GM12873 (cell line): ENCODE measurements at regions not wholly inside any gene's neighbourhood (a gene's known extent, or its start where the extent isn't known, plus 50 kb on each side); places are given as distances from the start of the nearest gene placed in this dataset.

Source experiments
- TF ChIP-seq, protein P1 (sequence below): IDR thresholded peaks from 2 replicates; pipeline ENCODE4 v1.5.1; 2012; ENCODE audit warnings: low read depth, mild to moderate bottlenecking, moderate library complexity, low read length, control low read depth; ENCODE audit not compliant: insufficient read depth; ENCODE audit errors: missing control alignments

DNA sequence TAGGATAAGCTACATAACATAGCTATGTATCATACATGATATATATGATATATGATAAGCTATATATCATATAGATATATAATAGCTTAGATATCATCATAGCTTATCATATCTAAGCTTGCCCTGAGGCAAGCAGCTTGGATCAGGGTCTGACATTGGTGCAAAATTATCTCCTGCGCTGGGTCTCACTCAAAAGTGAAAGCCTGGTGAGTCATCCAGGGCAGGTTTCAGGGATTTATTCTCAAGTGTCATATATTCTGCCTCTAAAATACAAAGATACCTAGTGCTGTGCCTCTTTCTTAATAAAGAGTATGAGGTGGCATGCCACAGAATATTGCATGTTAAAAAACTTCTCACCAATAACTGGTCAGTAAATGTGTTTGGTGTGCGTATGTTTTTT lies 105.9 kb downstream of the CDC14C start:
- TF ChIP-seq, protein P1, sequence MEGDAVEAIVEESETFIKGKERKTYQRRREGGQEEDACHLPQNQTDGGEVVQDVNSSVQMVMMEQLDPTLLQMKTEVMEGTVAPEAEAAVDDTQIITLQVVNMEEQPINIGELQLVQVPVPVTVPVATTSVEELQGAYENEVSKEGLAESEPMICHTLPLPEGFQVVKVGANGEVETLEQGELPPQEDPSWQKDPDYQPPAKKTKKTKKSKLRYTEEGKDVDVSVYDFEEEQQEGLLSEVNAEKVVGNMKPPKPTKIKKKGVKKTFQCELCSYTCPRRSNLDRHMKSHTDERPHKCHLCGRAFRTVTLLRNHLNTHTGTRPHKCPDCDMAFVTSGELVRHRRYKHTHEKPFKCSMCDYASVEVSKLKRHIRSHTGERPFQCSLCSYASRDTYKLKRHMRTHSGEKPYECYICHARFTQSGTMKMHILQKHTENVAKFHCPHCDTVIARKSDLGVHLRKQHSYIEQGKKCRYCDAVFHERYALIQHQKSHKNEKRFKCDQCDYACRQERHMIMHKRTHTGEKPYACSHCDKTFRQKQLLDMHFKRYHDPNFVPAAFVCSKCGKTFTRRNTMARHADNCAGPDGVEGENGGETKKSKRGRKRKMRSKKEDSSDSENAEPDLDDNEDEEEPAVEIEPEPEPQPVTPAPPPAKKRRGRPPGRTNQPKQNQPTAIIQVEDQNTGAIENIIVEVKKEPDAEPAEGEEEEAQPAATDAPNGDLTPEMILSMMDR: no peak

DNA sequence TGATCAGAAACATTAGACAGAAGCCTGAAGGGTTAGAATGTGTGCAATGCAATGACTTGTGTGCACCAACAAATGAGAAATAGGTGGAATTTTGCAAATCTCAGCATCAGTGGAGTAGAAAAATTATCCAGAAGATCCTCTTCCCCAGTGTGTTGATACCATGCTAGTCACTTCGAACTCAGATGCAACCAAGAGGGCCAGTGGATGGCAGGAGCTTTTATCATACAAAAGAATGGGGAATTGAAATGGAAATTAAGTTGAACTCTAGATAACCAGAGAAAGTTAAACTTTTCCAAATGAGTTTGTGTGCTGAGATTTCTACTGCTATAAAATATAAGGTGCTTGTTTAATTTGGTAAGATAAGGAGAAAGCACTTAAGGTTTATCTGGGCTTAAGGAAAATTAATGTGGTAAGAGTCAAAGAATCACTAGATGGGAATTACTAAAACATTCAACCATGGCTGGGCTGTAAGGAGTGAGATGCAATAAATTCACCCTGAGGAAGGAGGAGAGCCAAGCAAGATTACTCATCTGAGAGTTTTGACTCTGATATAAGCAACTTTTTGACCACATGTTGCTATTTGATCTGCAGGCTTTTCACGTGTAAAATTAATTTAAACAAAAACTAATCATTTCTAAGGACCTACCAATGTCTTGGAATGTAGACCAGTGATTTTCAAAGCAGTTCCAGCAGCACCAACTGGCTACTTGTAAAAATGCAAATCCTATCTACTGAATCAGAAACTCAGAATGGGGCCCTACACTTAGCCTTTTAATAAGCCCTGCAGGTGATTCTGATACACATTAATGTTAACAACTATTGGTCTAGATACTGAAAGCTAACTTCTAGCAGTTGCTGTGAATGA lies 113.2 kb downstream of the CDC14C start:
- TF ChIP-seq, protein P1: no peak

DNA sequence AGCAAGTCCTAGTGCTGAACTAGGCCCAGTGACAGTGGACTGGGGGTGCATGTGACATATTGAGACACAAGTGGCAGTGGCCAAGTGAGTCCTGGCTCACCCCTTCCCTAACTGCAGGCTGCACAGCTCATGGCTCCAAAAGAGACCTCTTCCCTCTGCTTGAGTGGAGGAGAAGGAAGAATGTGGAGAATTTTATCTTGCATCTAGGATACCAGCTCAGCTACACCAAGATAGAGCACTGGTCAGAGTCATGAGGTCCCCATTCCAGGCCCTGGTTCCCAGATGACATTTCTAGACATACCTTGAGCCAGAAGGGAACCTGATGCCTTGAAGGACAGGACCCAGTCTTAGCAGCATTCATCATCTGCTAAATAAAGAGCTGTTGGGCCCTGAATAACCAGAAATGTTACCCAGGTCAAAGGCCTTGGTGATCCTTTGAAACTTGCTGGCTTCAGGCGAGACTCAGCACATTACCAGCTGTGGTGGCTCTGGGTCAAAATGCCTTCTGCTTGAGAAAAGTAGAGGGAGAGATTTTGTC lies 114.5 kb downstream of the CDC14C start:
- TF ChIP-seq, protein P1: no peak

DNA sequence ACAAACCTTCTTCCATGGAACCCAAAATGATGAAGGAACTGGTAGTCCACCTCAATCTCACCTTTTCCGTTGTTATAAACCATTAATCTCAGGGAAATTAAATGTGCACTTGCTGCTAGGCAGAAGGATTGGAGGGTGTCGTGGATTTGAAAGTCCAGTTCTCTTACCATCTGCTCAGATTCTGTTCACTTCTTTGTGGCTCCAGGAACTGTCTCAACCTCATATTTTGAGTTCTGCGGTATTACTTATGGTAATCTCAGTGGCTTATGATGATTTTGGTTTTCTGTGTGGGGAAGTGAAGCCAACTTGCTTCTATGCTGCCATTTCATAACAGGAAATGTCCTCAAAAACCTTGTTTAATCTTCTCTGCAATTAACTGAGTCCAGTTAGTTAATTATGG lies 136.4 kb downstream of the CDC14C start:
- TF ChIP-seq, protein P1: no peak

DNA sequence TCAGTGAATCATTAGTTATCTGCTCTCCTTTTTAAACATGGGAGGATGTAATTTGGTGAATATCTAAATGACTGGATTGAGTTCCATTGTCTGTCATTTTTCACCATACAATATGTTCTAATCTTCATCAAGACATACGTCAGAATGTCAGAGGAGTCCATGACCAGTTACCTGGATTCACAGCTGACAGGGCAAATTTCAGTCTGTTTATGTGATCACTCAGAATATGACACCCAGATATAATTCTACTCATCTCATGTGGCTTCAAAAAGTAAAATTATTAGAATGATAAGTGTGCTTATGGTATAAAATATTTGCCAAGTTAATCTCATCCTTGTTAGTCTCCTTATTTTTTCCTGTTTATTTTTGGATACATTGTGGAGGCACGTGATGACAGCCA lies 150.2 kb downstream of the CDC14C start:
- TF ChIP-seq, protein P1: no peak

DNA sequence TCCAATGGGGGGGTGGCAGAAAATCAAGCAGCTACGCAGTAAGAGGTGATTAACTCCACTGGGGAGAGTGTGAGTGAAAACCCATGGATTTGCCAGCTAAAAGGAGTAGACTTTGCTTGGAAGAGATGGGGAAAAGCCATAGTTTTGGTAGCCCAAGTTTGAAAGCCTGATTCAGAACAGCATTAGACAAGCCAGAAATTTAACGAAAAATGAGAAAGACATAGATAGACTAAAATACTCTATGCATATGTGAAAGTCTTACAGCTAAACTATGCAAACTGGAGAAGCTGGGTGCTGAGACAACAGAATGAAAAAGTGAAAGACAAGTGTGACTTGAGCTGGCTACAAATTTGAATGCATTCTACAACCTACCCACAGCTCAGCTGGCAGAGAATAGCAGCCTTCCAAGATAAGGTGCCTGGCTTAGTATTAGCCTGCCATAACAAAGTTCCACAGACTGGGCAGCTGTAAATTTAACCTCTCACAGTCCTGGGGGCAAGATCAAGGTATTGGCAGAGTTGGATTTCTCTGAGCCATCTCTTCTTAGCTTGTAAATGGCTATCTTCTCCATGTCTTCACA lies 156.6 kb downstream of the CDC14C start:
- TF ChIP-seq, protein P1: no peak

DNA sequence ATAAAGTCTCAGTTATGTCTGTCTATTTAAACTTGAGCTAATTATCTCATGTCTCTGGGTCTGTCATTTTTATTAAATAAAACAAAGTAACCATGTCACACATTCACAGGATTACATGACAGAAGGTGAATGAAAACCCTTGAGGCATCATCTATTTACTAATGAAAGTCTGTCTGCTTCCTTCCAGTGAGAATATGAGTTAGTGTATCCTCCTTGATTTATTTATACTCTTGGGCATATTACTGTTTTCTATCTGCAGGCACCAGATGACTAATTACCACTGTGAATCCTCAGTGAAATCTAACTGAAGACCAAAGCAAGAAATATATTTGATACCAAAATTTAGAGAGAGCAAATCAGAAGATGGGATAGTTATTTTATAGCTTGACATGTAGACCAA lies 163.7 kb downstream of the CDC14C start:
- TF ChIP-seq, protein P1: no peak
